ENCODE measurements at regions not wholly inside any gene's neighbourhood (a gene's known extent, or its start where the extent isn't known, plus 50 kb on each side); places are given as distances from the start of the nearest gene placed in this dataset.

DNA sequence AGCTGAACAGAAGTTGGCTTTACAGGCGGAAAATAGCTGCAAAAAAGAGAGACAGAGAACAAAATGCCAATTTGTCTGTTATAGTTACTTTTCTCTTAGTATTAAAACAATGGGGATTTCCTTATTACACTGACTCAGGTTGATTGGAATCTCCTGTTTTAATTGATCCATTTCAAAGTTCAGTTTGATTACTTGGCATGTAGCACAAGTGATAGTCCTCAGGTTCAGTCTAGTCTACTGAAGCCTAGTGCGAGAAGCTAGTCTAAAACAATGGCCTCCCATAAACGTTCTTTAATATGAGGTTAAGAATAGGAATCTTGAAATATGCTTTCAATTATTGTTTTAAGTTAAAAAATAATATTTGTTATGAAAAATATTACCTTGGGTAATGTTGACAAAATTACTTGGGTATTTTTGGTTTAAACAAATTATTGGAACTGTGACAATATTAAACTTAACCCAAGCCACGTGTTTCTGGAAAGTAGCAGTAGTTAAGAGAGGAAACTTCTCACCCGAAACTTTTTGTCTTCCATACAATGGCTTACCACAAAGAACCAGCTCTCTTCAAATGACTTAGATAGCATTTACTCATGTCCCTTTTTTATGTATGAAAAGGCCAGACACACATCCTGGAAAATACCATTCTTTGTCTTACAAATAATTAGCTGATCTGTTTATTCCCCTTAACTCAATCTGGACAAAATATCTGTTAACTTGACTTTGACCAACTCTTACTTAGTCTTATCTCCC, 1326.2 kb upstream of the TMEFF2 start:
- no peak for TF ChIP-seq HCFC1 (IDR thresholded peaks at IDR 0.05; ENCODE audit: low read length)
- TF ChIP-seq, protein P1, sequence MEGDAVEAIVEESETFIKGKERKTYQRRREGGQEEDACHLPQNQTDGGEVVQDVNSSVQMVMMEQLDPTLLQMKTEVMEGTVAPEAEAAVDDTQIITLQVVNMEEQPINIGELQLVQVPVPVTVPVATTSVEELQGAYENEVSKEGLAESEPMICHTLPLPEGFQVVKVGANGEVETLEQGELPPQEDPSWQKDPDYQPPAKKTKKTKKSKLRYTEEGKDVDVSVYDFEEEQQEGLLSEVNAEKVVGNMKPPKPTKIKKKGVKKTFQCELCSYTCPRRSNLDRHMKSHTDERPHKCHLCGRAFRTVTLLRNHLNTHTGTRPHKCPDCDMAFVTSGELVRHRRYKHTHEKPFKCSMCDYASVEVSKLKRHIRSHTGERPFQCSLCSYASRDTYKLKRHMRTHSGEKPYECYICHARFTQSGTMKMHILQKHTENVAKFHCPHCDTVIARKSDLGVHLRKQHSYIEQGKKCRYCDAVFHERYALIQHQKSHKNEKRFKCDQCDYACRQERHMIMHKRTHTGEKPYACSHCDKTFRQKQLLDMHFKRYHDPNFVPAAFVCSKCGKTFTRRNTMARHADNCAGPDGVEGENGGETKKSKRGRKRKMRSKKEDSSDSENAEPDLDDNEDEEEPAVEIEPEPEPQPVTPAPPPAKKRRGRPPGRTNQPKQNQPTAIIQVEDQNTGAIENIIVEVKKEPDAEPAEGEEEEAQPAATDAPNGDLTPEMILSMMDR (IDR thresholded peaks at IDR 0.05 in 2 of 3, conservative IDR thresholded peaks at IDR 0.05 in 1 of 3; ENCODE audit: control insufficient read depth in 2 of 3, extremely low read depth in 1 of 3, insufficient read depth in 1 of 3, low read depth in 3 of 3, low read length in 3 of 3), result no peak
- no peak for TF ChIP-seq NRF1 (conservative IDR thresholded peaks at IDR 0.05; ENCODE audit: low read depth, low read length)
- TF ChIP-seq, protein P2, sequence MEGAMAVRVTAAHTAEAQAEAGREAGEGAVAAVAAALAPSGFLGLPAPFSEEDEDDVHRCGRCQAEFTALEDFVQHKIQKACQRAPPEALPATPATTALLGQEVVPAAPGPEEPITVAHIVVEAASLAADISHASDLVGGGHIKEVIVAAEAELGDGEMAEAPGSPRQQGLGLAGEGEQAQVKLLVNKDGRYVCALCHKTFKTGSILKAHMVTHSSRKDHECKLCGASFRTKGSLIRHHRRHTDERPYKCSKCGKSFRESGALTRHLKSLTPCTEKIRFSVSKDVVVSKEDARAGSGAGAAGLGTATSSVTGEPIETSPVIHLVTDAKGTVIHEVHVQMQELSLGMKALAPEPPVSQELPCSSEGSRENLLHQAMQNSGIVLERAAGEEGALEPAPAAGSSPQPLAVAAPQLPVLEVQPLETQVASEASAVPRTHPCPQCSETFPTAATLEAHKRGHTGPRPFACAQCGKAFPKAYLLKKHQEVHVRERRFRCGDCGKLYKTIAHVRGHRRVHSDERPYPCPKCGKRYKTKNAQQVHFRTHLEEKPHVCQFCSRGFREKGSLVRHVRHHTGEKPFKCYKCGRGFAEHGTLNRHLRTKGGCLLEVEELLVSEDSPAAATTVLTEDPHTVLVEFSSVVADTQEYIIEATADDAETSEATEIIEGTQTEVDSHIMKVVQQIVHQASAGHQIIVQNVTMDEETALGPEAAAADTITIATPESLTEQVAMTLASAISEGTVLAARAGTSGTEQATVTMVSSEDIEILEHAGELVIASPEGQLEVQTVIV (IDR thresholded peaks at IDR 0.05; ENCODE audit: borderline replicate concordance, partially characterized antibody), result no peak
- TF ChIP-seq TAF1 (IDR thresholded peaks at IDR 0.05; ENCODE audit: borderline replicate concordance, low read depth, low read length), result no peak
- TF ChIP-seq ESRRA (IDR thresholded peaks at IDR 0.05; ENCODE audit: low read length), result no peak
- no peak for TF ChIP-seq ZBED1 (IDR thresholded peaks at IDR 0.05; ENCODE audit: borderline replicate concordance)
- TF ChIP-seq, protein P3, sequence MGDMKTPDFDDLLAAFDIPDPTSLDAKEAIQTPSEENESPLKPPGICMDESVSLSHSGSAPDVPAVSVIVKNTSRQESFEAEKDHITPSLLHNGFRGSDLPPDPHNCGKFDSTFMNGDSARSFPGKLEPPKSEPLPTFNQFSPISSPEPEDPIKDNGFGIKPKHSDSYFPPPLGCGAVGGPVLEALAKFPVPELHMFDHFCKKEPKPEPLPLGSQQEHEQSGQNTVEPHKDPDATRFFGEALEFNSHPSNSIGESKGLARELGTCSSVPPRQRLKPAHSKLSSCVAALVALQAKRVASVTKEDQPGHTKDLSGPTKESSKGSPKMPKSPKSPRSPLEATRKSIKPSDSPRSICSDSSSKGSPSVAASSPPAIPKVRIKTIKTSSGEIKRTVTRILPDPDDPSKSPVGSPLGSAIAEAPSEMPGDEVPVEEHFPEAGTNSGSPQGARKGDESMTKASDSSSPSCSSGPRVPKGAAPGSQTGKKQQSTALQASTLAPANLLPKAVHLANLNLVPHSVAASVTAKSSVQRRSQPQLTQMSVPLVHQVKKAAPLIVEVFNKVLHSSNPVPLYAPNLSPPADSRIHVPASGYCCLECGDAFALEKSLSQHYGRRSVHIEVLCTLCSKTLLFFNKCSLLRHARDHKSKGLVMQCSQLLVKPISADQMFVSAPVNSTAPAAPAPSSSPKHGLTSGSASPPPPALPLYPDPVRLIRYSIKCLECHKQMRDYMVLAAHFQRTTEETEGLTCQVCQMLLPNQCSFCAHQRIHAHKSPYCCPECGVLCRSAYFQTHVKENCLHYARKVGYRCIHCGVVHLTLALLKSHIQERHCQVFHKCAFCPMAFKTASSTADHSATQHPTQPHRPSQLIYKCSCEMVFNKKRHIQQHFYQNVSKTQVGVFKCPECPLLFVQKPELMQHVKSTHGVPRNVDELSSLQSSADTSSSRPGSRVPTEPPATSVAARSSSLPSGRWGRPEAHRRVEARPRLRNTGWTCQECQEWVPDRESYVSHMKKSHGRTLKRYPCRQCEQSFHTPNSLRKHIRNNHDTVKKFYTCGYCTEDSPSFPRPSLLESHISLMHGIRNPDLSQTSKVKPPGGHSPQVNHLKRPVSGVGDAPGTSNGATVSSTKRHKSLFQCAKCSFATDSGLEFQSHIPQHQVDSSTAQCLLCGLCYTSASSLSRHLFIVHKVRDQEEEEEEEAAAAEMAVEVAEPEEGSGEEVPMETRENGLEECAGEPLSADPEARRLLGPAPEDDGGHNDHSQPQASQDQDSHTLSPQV (IDR thresholded peaks at IDR 0.05), result no peak
- TF ChIP-seq HDAC6 (IDR thresholded peaks at IDR 0.05; ENCODE audit: unreplicated experiment), result no peak
- TF ChIP-seq EGR1 (IDR thresholded peaks at IDR 0.05; ENCODE audit: borderline replicate concordance in 1 of 2, low read depth in 2 of 2, low read length in 2 of 2), result no peak
- no peak for TF ChIP-seq TCF12 (IDR thresholded peaks at IDR 0.05; ENCODE audit: low read depth, low read length)

All from GM12878 (cell line).